Endothelial cell of umbilical vein (primary cell): ENCODE measurements at regions not wholly inside any gene's neighbourhood (a gene's known extent, or its start where the extent isn't known, plus 50 kb on each side); places are given as distances from the start of the nearest gene placed in this dataset.

Source experiments
- CTCF ChIP-seq, 2 donors: IDR thresholded peaks; 1 replicate in 1 of 2; 2 replicates in 1 of 2; pipeline ENCODE4 v1.5.1; 2011; ENCODE audit warnings: low read length in 2 of 2, mild to moderate bottlenecking in 2 of 2, moderate library complexity in 2 of 2, control low read depth in 1 of 2, inconsistent platforms in 1 of 2, low read depth in 1 of 2; ENCODE audit not compliant: insufficient read depth in 1 of 2; ENCODE audit errors: extremely low read depth in 1 of 2
- EZH2 ChIP-seq: IDR thresholded peaks from 2 replicates; pipeline ENCODE4 v1.6.1; 2012; ENCODE audit warnings: borderline replicate concordance, low read depth, mild to moderate bottlenecking, moderate library complexity, low read length, inconsistent platforms; ENCODE audit not compliant: severe bottlenecking
- FOS ChIP-seq: IDR thresholded peaks from 2 replicates; pipeline ENCODE4 v1.6.1; 2011; ENCODE audit warnings: mild to moderate bottlenecking, low read length, moderate library complexity, borderline replicate concordance; ENCODE audit not compliant: insufficient read depth
- GATA2 ChIP-seq: IDR thresholded peaks from 2 replicates; pipeline ENCODE4 v1.7.0; 2011; ENCODE audit warnings: low read depth, mild to moderate bottlenecking, moderate library complexity, mixed read lengths, low read length; ENCODE audit not compliant: insufficient read length, insufficient read depth
- JUN ChIP-seq: IDR thresholded peaks from 2 replicates; pipeline ENCODE4 v1.6.1; 2011; ENCODE audit warnings: borderline replicate concordance, low read depth; ENCODE audit not compliant: insufficient read length, insufficient read depth
- MAX ChIP-seq: IDR thresholded peaks from 2 replicates; pipeline ENCODE4 v1.6.1; 2011; ENCODE audit not compliant: insufficient read depth, insufficient read length
- MYC ChIP-seq: IDR thresholded peaks from one replicate; pipeline ENCODE4 v1.6.1; 2011; ENCODE audit warnings: mild to moderate bottlenecking, low read depth, low read length
- POLR2A ChIP-seq: IDR thresholded peaks from 2 replicates; pipeline ENCODE4 v1.6.1; 2012; ENCODE audit warnings: low read depth, mild to moderate bottlenecking, control low read depth, low read length
- POLR2AphosphoS5 ChIP-seq: IDR thresholded peaks from 2 replicates; pipeline ENCODE4 v1.6.1; 2012; ENCODE audit warnings: low read depth, mild to moderate bottlenecking, control low read depth, low read length, moderate library complexity; ENCODE audit not compliant: insufficient read depth

GRCh38 chrY:15650056-15650455 is 1125.7 kb downstream of the NLGN4Y start:
- TF ChIP-seq POLR2A (no peak), CTCF (IDR thresholded peaks at IDR 0.05; ENCODE audit: extremely low read depth in 1 of 2, insufficient read depth in 1 of 2, low read depth in 1 of 2, low read length in 2 of 2) (no peak), POLR2AphosphoS5 (no peak), GATA2 (no peak), EZH2 (no peak), JUN (no peak), MAX (no peak), FOS (no peak), MYC (no peak)
